Transverse colon (tissue), 4 donors: ENCODE measurements at regions not wholly inside any gene's neighbourhood (a gene's known extent, or its start where the extent isn't known, plus 50 kb on each side); places are given as distances from the start of the nearest gene placed in this dataset.

Experiments used
- DNase-seq: peaks from one replicate; pipeline ENCODE4 v3.0.0-alpha.2; 2019
- H3K27ac ChIP-seq, 4 donors: fragments of 200-600 bp; sonication (generic); 2 replicates each; pipeline ENCODE4 v1.5.1; 2016 to 2018; ENCODE audit warnings: inconsistent platforms in 4 of 4
- H3K27me3 ChIP-seq: fragments of 200-600 bp; sonication (generic); 2 replicates; pipeline ENCODE4 v1.5.1; 2017; ENCODE audit warnings: inconsistent platforms
- H3K36me3 ChIP-seq, 4 donors: fragments of 200-600 bp; sonication (generic); 2 replicates each; pipeline ENCODE4 v1.5.1; 2017 to 2019; ENCODE audit warnings: inconsistent platforms in 4 of 4
- H3K4me1 ChIP-seq, 4 donors: fragments of 200-600 bp; sonication (generic); 2 replicates each; pipeline ENCODE4 v1.5.1; 2017 to 2020; ENCODE audit warnings: inconsistent platforms in 4 of 4
- H3K4me3 ChIP-seq, 4 donors: fragments of 200-600 bp; sonication (generic); 1 replicate in 1 of 4; 2 replicates in 3 of 4; pipeline versions ENCODE4 v1.5.1 to v1.6.1; 2017 to 2019; ENCODE audit warnings: inconsistent platforms in 4 of 4
- H3K9me3 ChIP-seq, 2 donors: fragments of 200-600 bp; sonication (generic); 2 replicates each; pipeline ENCODE4 v1.5.1; 2017 to 2019; ENCODE audit warnings: inconsistent platforms in 2 of 2
- EP300 ChIP-seq: sonication (generic); formaldehyde crosslinking; IDR thresholded peaks from one replicate; pipeline ENCODE4 v1.6.1; 2017; ENCODE audit warnings: antibody characterized with exemption, low read depth
- POLR2A ChIP-seq: fragments of 450-650 bp; IDR thresholded peaks from one replicate; pipeline ENCODE4 v1.6.1; 2016; ENCODE audit warnings: antibody characterized with exemption, mild to moderate bottlenecking, moderate library complexity
- POLR2AphosphoS5 ChIP-seq, 3 donors: sonication (generic); formaldehyde crosslinking; IDR thresholded peaks; one replicate each; pipeline ENCODE4 v1.6.1; 2016; ENCODE audit warnings: antibody characterized with exemption in 3 of 3
- WGBS, 2 donors: methylation state at CpG; one replicate each; pipeline ENCODE4 v1.1.5; 2018; ENCODE audit warnings: low coverage in 1 of 2; 5-methylcytosine and 5-hydroxymethylcytosine counted together
- in situ Hi-C, 4 donors: fragments of 200-750 bp; cut with MboI; loops; one replicate each; pipeline versions ENCODE4 v1.15.0 to v1.15.1; 2017; ENCODE audit warnings: low sequenced_read_pairs in 3 of 4, low pct_ligation_motif_present in 1 of 4, low pct_unique_long_range_greater_than_20kb in 1 of 4
- intact Hi-C: fragments of 100-400 bp; cut with DNase I; formaldehyde crosslinking; loops from one replicate; pipeline ENCODE4 v1.15.1; 2023; ENCODE audit warnings: low total_unique reads
- small RNA-seq, 4 donors: library from RNA; depleted of rRNA; stranded (forward); fragments of <200 nt; gene quantifications; one replicate each; pipeline ENCODE3, GENCODE V24; 2016
- TF ChIP-seq, protein P1 (sequence below), 5 experiments: fragments of 200-600 bp in 3 of 5; fragments of 450-650 bp in 2 of 5; sonication (generic) in 3 of 5; IDR thresholded peaks; 1 replicate in 2 of 5; 2 replicates in 3 of 5; pipeline ENCODE4 v1.5.1; 2016 to 2017; ENCODE audit warnings: antibody characterized with exemption in 5 of 5, inconsistent platforms in 3 of 5, mild to moderate bottlenecking in 2 of 5, moderate library complexity in 1 of 5

DNA sequence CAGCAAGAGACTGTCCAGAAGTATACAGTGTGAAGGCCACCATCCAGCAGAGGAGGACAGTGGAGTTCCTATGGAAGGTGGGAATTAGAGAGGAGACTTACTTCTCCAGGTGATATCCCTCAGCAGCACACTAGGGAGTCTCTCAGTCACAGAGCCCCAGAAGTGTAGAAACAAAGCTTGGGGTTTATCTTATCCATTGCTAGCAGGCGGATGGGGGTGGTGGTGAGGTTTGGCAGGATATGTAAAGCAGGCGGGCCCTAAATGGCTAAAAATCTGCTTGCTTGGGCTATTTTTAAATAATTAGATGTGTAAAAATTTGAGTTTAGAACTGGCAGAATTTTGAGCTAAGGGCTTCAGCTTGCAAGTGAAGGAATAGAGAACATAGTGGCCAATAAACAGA lies 50.1 kb upstream of the RGS18 start:
- intact Hi-C loops (no loop called here), in situ Hi-C loops (no loop called here)
- Histone ChIP-seq H3K27me3 (no peaks in the 10 kb centered on the region), H3K9me3 (no peaks in the 10 kb centered on the region), H3K27ac (no peak overlapping the region), H3K4me1 (no peaks in the 10 kb centered on the region), H3K36me3 (no peaks in the 10 kb centered on the region), H3K4me3 (no peak overlapping the region)
- WGBS, 2 donors: 94% methylated on average over 2 of the region's 2 CpGs; no CpG with 5 or more reads in 1 of the 2 donors
- no peak for DNase-seq
- TF ChIP-seq POLR2A: no peak
- TF ChIP-seq POLR2AphosphoS5 (IDR thresholded peaks at IDR 0.05): no peak
- TF ChIP-seq EP300: no peak
- TF ChIP-seq, protein P1, sequence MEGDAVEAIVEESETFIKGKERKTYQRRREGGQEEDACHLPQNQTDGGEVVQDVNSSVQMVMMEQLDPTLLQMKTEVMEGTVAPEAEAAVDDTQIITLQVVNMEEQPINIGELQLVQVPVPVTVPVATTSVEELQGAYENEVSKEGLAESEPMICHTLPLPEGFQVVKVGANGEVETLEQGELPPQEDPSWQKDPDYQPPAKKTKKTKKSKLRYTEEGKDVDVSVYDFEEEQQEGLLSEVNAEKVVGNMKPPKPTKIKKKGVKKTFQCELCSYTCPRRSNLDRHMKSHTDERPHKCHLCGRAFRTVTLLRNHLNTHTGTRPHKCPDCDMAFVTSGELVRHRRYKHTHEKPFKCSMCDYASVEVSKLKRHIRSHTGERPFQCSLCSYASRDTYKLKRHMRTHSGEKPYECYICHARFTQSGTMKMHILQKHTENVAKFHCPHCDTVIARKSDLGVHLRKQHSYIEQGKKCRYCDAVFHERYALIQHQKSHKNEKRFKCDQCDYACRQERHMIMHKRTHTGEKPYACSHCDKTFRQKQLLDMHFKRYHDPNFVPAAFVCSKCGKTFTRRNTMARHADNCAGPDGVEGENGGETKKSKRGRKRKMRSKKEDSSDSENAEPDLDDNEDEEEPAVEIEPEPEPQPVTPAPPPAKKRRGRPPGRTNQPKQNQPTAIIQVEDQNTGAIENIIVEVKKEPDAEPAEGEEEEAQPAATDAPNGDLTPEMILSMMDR (IDR thresholded peaks at IDR 0.05): no peak

Small RNA genes in the stretch of these regions (small RNA-seq; reads per million reads assigned to genes)
- 0 reads per million in 4 donors for gene AL139135.1
- gene AL713866.2: 0 reads per million in 4 donors
